ENCODE measurements at regions not wholly inside any gene's neighbourhood (a gene's known extent, or its start where the extent isn't known, plus 50 kb on each side); places are given as distances from the start of the nearest gene placed in this dataset.
"Not testable (repeated sequence)": the region's sequence is repeated elsewhere in the genome, so short reads cannot be mapped to it uniquely, and the experiment has no call there.

DNA sequence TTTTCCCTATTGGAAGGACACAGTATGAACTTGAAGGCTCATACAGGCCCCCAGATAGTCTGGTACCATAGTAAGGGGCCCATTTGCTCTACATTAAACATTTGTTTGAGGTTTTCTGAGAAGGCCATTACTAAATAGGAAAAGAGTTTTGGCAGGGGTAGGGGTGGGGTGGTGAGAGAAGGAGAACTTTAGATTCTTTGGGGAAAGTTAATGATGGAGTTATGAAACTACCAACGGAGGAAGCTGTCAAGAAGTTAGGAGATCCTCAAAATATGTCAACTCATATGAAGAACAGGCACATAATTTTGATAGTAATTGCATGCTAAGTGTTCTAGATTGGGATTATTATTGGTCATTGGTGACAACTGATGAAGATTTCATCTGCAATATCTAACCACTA is 114.7 kb downstream of the TAF11L14 start:
- H3K4me3 ChIP-seq = no peak overlapping the region
- intact Hi-C loops (cut with micrococcal nuclease) = no loop called here
- no peaks in the 10 kb centered on the region for H3K36me3 ChIP-seq
- no peaks in the 10 kb centered on the region for H3K9me3 ChIP-seq (replicated peaks)
- H3K27me3 ChIP-seq (ENCODE audit: low read depth) = no peaks in the 10 kb centered on the region
- no peaks in the 10 kb centered on the region for H3K4me1 ChIP-seq
- TF ChIP-seq, protein P1, sequence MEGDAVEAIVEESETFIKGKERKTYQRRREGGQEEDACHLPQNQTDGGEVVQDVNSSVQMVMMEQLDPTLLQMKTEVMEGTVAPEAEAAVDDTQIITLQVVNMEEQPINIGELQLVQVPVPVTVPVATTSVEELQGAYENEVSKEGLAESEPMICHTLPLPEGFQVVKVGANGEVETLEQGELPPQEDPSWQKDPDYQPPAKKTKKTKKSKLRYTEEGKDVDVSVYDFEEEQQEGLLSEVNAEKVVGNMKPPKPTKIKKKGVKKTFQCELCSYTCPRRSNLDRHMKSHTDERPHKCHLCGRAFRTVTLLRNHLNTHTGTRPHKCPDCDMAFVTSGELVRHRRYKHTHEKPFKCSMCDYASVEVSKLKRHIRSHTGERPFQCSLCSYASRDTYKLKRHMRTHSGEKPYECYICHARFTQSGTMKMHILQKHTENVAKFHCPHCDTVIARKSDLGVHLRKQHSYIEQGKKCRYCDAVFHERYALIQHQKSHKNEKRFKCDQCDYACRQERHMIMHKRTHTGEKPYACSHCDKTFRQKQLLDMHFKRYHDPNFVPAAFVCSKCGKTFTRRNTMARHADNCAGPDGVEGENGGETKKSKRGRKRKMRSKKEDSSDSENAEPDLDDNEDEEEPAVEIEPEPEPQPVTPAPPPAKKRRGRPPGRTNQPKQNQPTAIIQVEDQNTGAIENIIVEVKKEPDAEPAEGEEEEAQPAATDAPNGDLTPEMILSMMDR (IDR thresholded peaks at IDR 0.05; ENCODE audit: borderline replicate concordance) = no peak
- no peak for DNase-seq
- H3K27ac ChIP-seq (replicated peaks) = no peak overlapping the region

- intact Hi-C loops (cut with micrococcal nuclease); H3K27ac ChIP-seq (replicated peaks); H3K4me3 ChIP-seq; DNase-seq; H3K4me1 ChIP-seq; H3K27me3 ChIP-seq (ENCODE audit: low read depth); H3K9me3 ChIP-seq (replicated peaks); H3K36me3 ChIP-seq: not testable (repeated sequence)
Observed at GRCh38 chr5:17755406-17755805, 121.1 kb downstream of the TAF11L14 start.

GRCh38 chr5:17761326-17761725 is 127.1 kb downstream of the TAF11L14 start:
- TF ChIP-seq, protein P1 (IDR thresholded peaks at IDR 0.05; ENCODE audit: borderline replicate concordance) = no peak
- Histone ChIP-seq H3K27me3 (ENCODE audit: low read depth) (no peaks in the 10 kb centered on the region), H3K9me3 (replicated peaks) (no peaks in the 10 kb centered on the region), H3K36me3 (no peaks in the 10 kb centered on the region), H3K27ac (replicated peaks) (no peak overlapping the region), H3K4me1 (no peaks in the 10 kb centered on the region), H3K4me3 (no peak overlapping the region)
- no peak for DNase-seq
- intact Hi-C loops (cut with micrococcal nuclease) = no loop called here

GRCh38 chr5:17763301-17763700 is 129.0 kb downstream of the TAF11L14 start:
- Histone ChIP-seq H3K4me1 (no peaks in the 10 kb centered on the region), H3K27ac (replicated peaks) (no peak overlapping the region), H3K4me3 (no peak overlapping the region), H3K36me3 (no peaks in the 10 kb centered on the region), H3K9me3 (replicated peaks) (no peaks in the 10 kb centered on the region), H3K27me3 (ENCODE audit: low read depth) (no peaks in the 10 kb centered on the region)
- DNase-seq = no peak
- intact Hi-C loops (cut with micrococcal nuclease) = no loop called here
- TF ChIP-seq, protein P1 (IDR thresholded peaks at IDR 0.05; ENCODE audit: borderline replicate concordance) = no peak

- H3K27ac ChIP-seq (replicated peaks) = no peak overlapping the region
- no peaks in the 10 kb centered on the region for H3K27me3 ChIP-seq (ENCODE audit: low read depth)
- no peak overlapping the region for H3K4me3 ChIP-seq
- H3K36me3 ChIP-seq = no peaks in the 10 kb centered on the region
- no peak for DNase-seq
- intact Hi-C loops (cut with micrococcal nuclease) = no loop called here
- no peaks in the 10 kb centered on the region for H3K9me3 ChIP-seq (replicated peaks)
- TF ChIP-seq, protein P1 (IDR thresholded peaks at IDR 0.05; ENCODE audit: borderline replicate concordance) = no peak
- H3K4me1 ChIP-seq = no peaks in the 10 kb centered on the region
Observed at GRCh38 chr5:17766031-17766430, 131.8 kb downstream of the TAF11L14 start.

GRCh38 chr5:17769277-17769676 is 135.0 kb downstream of the TAF11L14 start:
- Histone ChIP-seq H3K36me3 (no peaks in the 10 kb centered on the region), H3K27ac (replicated peaks) (no peak overlapping the region), H3K9me3 (replicated peaks) (peaks cover 4% of the 10 kb centered on the region), H3K4me3 (no peak overlapping the region), H3K27me3 (ENCODE audit: low read depth) (no peaks in the 10 kb centered on the region), H3K4me1 (no peaks in the 10 kb centered on the region)
- DNase-seq = no peak
- TF ChIP-seq, protein P1 (IDR thresholded peaks at IDR 0.05; ENCODE audit: borderline replicate concordance) = no peak
- intact Hi-C loops (cut with micrococcal nuclease) = no loop called here

Measured in left ventricle myocardium inferior (tissue), 1 donor.